HepG2 (cell line): ENCODE measurements at regions not wholly inside any gene's neighbourhood (a gene's known extent, or its start where the extent isn't known, plus 50 kb on each side); places are given as distances from the start of the nearest gene placed in this dataset.

Source experiments
- ARID5B ChIP-seq: IDR thresholded peaks from 2 replicates; pipeline ENCODE4 v1.4.0; 2020; ENCODE audit warnings: mild to moderate bottlenecking, missing genetic modification reagents
- ATF7 ChIP-seq, 2 experiments: fragments of 450-650 bp in 1 of 2; sonication (generic) in 1 of 2; formaldehyde crosslinking in 1 of 2; IDR thresholded peaks; 2 replicates each; pipeline versions ENCODE4 v1.4.0 to v1.6.1; 2016 to 2020; ENCODE audit warnings: antibody characterized with exemption in 1 of 2, mild to moderate bottlenecking in 1 of 2, missing genetic modification reagents in 1 of 2
- E2F2 ChIP-seq: sonication (generic); formaldehyde crosslinking; IDR thresholded peaks from 2 replicates; pipeline ENCODE4 v1.4.0; 2020; ENCODE audit warnings: missing genetic modification reagents, borderline replicate concordance
- HDAC1 ChIP-seq: sonication (generic); formaldehyde crosslinking; IDR thresholded peaks from 2 replicates; pipeline ENCODE4 v1.5.1; 2020; ENCODE audit warnings: mild to moderate bottlenecking, missing genetic modification reagents
- HNRNPL ChIP-seq: fragments of 200-400 bp; formaldehyde crosslinking; IDR thresholded peaks from 2 replicates; pipeline ENCODE4 v1.6.1; 2017; ENCODE audit warnings: mild to moderate bottlenecking, low read depth, low read length
- IRF2 ChIP-seq: IDR thresholded peaks from 2 replicates; pipeline ENCODE4 v1.6.1; 2018; ENCODE audit warnings: missing genetic modification reagents, missing compliant biosample characterization
- KLF15 ChIP-seq: sonication (generic); formaldehyde crosslinking; IDR thresholded peaks from 2 replicates; pipeline ENCODE4 v1.8.1; 2023; ENCODE audit warnings: borderline replicate concordance, mild to moderate bottlenecking, inconsistent platforms, missing genetic modification reagents, mixed read lengths
- MIER2 ChIP-seq: IDR thresholded peaks from 2 replicates; pipeline ENCODE4 v1.6.1; 2016; ENCODE audit warnings: missing biosample characterization, missing genetic modification reagents
- PPARG ChIP-seq: conservative IDR thresholded peaks from 2 replicates; pipeline ENCODE4 v1.6.1; 2016; ENCODE audit warnings: missing biosample characterization, missing genetic modification reagents
- RFXAP ChIP-seq: sonication (generic); formaldehyde crosslinking; IDR thresholded peaks from 2 replicates; pipeline ENCODE4 v1.4.0; 2020; ENCODE audit warnings: missing genetic modification reagents, borderline replicate concordance
- SIX1 ChIP-seq: sonication (generic); formaldehyde crosslinking; IDR thresholded peaks from 2 replicates; pipeline ENCODE4 v1.4.0; 2020; ENCODE audit warnings: missing genetic modification reagents, borderline replicate concordance
- SOX5 ChIP-seq: IDR thresholded peaks from 2 replicates; pipeline ENCODE4 v1.6.1; 2016; ENCODE audit warnings: borderline replicate concordance
- TFDP1 ChIP-seq: IDR thresholded peaks from 2 replicates; pipeline ENCODE4 v1.6.1; 2016; ENCODE audit warnings: missing compliant biosample characterization, missing genetic modification reagents, borderline replicate concordance
- ZFP37 ChIP-seq: sonication (generic); formaldehyde crosslinking; IDR thresholded peaks from 2 replicates; pipeline ENCODE4 v1.4.0; 2020; ENCODE audit warnings: missing genetic modification reagents, borderline replicate concordance
- ZFP90 ChIP-seq: sonication (generic); formaldehyde crosslinking; IDR thresholded peaks from 2 replicates; pipeline ENCODE4 v1.8.0; 2022; ENCODE audit warnings: missing genetic modification reagents, mild to moderate bottlenecking, inconsistent platforms, borderline replicate concordance
- ZNF20 ChIP-seq: sonication (generic); formaldehyde crosslinking; IDR thresholded peaks from 2 replicates; pipeline ENCODE4 v1.4.0; 2020; ENCODE audit warnings: mild to moderate bottlenecking, moderate library complexity, missing genetic modification reagents
- ZNF33A ChIP-seq: sonication (generic); formaldehyde crosslinking; IDR thresholded peaks from 2 replicates; pipeline ENCODE4 v1.5.1; 2020; ENCODE audit warnings: missing genetic modification reagents, mild to moderate bottlenecking, moderate library complexity, borderline replicate concordance
- ZNF382 ChIP-seq: sonication (generic); formaldehyde crosslinking; IDR thresholded peaks from 2 replicates; pipeline ENCODE4 v1.5.0; 2020; ENCODE audit warnings: missing genetic modification reagents, mild to moderate bottlenecking, borderline replicate concordance
- ZNF574 ChIP-seq: sonication (generic); formaldehyde crosslinking; IDR thresholded peaks from 2 replicates; pipeline ENCODE4 v1.4.0; 2020; ENCODE audit warnings: missing genetic modification reagents
- ZNF674 ChIP-seq: sonication (generic); formaldehyde crosslinking; IDR thresholded peaks from 2 replicates; pipeline ENCODE4 v1.5.0; 2020; ENCODE audit warnings: low read depth, mild to moderate bottlenecking, missing genetic modification reagents

- TF ChIP-seq ARID5B (CRISPR knock-in tag): peak; percentile 65
- TF ChIP-seq TFDP1: no peak
- 0 out of 2 replicates have a peak, but pooled peaks have one; percentile 24 for TF ChIP-seq IRF2 (CRISPR knock-in tag)
- no peak for TF ChIP-seq KLF15 (CRISPR knock-in tag)
- no peak for TF ChIP-seq ZNF33A (CRISPR knock-in tag)
- TF ChIP-seq PPARG (CRISPR knock-in tag): no peak
- TF ChIP-seq MIER2 (CRISPR knock-in tag): peak; percentile 63; the same call in 1 of the 2 replicates
- peak; percentile 78 for TF ChIP-seq ZNF574 (CRISPR knock-in tag)
- TF ChIP-seq ZFP90 (CRISPR knock-in tag): 0 out of 2 replicates have a peak, but pooled peaks have one; percentile 67
- TF ChIP-seq ZNF20: no peak
- TF ChIP-seq RFXAP: peak; percentile 38; the same call in 1 of the 2 replicates
- peak; percentile 71 for TF ChIP-seq SOX5 (CRISPR knock-in tag)
- TF ChIP-seq ZNF382: no peak
- TF ChIP-seq HDAC1: peak; percentile 73
- no peak for TF ChIP-seq ATF7 (IDR thresholded peaks at IDR 0.05)
- TF ChIP-seq ATF7 (CRISPR knock-in tag; IDR thresholded peaks at IDR 0.05): no peak
- no peak for TF ChIP-seq HNRNPL
- TF ChIP-seq SIX1 (CRISPR knock-in tag): peak; percentile 30; the same call in 1 of the 2 replicates
- TF ChIP-seq E2F2 (CRISPR knock-in tag): no peak
- no peak for TF ChIP-seq ZNF674
- no peak for TF ChIP-seq ZFP37 (CRISPR knock-in tag)
These were observed 439.8 kb downstream of the RNF144A start (continued) for GRCh38 chr2:7356909-7357584.
